HUDEP-2 (cell line): ENCODE measurements at regions not wholly inside any gene's neighbourhood (a gene's known extent, or its start where the extent isn't known, plus 50 kb on each side); places are given as distances from the start of the nearest gene placed in this dataset.
"Not testable (repeated sequence)": the region's sequence is repeated elsewhere in the genome, so short reads cannot be mapped to it uniquely, and the experiment has no call there.

Experiments
- DNase-seq, 76 experiments: peaks; one replicate each; lab custom pipeline; 2025; ENCODE audit not compliant: unreplicated experiment in 76 of 76; lab: John Stamatoyannopoulos, UW

DNA sequence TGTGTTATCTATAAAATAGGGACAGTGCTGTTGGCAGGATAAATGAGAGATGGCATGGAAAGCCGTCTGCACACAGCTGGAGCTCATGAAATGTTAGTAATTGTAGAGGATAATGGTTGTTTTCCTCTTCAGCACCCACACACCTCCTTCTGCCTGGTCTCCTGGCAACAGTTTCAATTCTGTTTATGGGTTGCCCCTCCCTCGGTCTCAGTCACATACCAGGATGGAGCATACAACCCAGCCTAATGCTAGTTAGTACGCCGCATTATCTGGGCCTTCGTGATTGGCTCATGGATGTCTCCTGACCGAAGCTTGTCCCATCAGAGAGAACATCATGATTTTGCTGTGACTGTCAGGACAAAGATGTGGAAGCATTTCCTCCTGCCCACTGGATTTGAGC, 126.2 kb upstream of the WSCD1 start:
- DNase-seq, result no peak

DNA sequence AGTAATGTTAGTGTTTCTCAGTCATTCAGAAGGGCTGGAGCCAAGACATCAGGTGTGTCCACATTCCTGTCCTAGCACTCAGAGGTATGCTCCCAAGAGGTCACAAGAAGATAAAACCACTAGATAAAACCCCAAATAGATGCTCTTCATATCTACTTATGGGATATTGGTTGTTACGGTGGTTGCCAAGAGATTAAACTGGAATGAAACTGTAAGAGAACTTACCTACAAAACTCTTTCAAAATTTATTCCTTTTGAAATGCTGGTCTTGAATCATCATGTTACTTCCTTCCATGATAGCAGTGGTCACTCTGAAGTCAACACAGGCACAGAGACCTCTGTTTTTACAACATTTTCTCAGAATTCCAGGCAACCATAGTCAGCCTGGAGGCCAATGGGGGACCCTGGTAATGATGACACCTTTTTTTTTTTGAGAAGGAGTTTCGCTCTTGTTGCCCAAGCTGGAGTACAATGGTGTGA, 122.4 kb upstream of the WSCD1 start:
- no peak for DNase-seq

DNA sequence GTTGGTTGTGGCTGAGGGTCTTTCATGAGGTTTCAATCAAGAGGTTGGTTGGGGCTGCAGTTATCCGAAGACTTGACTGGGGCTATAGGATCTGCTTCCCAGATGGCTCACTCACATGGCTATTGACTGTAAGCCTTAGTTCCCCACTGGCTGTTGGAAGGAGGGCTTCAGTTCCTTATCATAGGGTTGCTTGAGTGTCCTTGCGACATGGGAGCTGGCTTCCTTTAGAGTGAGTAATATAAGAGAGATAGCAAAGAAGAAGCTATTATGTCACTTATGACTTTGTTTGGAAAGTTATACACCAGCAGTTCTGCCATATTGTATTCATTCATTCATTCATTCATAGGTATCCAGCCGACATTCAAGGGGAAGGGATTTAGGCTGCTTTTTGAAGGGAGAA, 121.4 kb upstream of the WSCD1 start:
- no peak for DNase-seq

DNA sequence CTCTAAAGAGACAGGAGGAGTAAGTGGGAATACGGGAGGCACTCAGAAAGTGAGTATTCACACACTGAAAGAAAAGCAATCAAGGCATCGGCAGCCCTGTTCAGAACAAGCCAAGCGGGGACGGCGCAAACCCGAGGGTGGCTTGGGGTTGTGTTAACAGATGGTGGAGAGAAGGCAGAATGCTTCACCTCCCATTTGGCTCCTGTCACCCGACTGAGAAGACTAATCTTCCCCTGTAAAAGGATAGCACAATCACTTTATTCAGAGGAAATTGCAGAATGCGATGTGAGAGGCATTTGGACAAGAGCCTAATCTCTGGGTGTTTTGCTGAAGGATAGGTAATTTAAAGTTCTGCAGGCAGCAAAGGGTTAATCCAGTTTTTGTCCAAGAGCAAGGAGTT, 119.3 kb upstream of the WSCD1 start:
- DNase-seq, result no peak

DNA sequence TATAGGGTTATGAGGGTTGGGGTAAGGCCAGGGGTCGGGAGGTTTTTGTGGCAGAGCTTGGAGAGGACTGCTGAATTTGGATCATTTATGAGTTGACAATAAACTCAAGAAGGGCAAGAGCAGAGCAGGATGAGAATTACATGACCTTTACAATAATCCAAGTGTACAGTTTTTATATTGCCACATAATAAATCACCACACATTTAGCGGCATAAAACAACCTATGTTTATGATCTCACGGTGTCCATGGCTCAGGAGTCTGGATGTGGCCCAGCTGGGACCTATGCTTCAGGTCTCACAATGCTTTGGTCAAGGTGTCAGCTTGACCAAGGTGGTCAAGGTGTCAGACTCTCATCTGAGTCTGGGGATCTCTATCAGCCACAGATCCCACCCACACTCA, 118.3 kb upstream of the WSCD1 start:
- no peak for DNase-seq

DNA sequence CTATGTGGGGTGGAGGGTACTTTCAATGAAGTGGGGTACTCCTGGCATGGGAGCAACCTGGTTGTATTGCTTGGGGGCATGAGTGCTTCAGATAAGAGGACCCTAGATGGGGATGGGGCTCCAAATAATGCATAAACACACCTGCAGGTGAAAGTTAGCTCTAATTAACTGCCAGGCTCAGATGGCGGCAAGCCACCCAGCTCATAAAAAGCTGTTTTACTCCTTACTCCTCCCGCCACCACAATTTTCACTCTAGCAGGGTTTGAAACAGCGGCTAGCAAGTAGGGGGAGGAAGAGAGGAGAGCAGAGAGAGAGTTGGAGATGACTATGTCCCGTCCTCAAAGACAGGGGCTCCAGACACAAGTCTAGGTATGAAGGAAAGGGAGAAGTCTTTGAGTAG, 117.7 kb upstream of the WSCD1 start:
- no peak for DNase-seq

DNA sequence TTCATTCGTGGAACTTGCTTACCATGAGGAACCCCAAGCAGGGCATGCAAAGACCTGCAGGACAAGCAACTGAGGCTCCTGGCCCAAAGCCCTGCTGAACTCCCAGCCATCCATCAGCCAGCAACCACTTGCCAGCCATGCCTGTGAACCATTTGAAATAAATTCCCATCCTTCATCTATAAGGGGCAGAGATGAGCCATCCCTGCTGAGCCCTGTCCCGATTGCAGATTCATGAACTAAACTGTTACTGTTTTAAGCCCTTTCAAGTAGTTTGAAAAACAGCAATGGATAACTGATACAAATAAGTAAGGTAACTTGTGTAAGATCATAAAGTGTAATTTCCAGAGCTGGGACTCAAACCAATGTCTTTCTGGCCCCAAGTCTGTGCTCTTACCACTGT, 114.4 kb upstream of the WSCD1 start:
- no peak for DNase-seq

DNA sequence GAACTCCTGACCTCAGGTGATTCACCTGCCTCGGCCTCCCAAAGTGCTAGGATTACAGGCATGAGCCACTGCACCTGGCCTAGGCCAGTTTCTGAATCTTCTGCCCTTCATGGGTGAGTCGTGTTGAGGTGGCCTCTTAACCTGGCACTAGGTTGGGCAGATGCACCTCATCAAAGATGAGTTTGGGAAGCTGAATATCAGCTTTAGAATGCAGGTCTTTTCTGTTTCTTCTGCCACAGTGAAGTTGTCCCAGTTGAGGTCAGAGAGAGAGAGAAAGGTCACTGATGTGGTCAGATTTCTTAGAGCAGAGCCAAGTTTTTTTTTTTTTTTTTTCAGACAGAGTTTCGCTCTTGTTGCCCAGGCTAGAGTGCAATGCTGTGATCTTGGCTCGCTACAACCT, 111.3 kb upstream of the WSCD1 start:
- DNase-seq, result no peak

DNA sequence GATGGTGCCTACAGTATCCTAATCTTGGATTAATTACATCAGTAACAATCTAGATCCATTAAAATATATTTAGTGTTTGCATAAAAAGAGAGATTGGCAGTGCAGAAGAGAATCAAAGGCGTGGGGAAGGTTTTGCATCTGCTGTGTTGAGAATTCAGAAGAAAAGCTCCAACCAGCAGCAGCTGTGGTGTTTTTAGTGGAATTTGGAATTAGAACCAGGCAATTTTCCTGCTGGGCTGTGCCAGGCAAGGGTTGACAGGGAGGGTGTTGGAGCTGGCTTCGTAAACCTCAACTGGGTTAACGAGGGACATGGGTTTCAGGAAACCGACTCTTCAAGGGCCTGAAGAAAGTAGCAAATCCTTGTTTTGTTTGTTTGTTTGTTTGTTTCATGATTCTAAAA, 107.8 kb upstream of the WSCD1 start:
- no peak for DNase-seq

DNA sequence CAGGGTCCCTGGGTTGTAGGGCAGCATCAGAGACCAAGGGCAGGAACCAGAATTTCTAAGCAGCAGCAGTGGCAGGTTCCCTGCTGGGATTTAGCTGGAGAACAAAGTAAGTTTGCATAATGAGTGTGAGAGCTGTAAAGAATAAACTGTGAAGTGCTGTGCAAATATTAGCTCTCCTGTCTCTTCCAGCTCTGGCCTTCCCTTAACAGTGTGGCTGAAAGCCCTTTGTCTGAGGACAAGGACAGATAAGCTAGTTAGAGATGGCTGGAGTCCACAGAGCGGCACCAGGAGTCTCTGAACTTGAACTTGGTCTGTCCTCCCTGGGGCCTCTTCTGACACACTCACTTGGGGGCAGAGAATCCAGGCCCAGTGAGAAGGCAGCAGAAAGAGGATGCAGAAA, 98.2 kb upstream of the WSCD1 start:
- DNase-seq, result no peak

DNA sequence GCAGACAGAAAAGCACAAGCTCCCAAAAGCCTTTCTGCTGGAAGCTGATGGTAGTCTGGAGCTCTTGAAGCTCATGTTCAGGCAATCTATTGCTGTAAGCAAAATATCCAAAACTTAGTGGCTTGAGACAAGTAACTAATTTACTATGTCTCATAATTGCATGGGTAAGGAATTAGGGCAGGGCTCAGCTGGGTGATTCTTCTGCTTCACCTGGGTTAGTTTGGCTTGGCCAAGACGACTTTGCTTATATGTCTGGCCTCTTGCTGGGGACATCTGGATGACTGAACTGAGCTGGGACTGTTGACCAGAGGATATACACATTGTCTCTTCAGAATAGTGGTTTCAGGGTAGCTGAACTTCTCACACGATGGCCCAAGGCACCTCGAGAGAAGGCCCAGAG, 96.8 kb upstream of the WSCD1 start:
- no peak for DNase-seq

DNA sequence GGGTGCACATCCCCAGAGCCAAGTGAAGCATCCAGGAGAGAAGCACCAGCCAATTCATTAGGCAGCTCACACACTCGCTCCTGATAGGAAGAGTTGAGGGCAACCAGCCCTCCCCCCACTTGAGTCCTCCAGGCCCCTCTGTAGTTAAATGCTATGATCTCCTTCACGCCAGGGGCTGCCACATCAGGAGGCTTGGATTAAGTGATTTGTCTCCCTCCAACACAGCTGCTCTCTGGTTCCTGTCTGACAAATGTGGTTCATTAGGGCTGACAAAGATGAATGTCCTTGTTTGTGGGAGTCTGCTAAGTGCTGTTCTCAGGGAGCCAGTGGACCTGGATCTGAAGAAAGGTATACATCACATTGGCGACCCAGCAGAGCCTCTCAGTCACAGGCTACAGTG, 94.5 kb upstream of the WSCD1 start:
- no peak for DNase-seq

DNA sequence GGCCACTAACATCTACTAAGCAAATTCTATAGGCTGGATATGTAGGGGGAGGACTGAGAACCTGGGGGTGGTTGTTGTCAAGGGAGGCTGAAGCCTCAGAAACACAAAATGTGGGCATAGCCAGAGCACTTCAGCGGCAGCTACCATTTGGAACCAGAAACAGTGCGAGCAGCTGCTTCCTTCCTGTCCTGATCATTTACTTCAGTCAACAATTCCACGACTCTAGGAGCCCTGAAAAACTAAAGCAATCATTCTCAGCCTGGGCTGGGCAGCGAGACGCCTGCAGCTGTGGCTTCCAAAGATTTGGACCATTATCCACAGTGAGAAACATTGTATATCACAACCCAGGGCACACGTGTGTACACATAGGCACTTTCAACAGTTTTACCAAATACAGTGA, 93.9 kb upstream of the WSCD1 start:
- no peak for DNase-seq

DNA sequence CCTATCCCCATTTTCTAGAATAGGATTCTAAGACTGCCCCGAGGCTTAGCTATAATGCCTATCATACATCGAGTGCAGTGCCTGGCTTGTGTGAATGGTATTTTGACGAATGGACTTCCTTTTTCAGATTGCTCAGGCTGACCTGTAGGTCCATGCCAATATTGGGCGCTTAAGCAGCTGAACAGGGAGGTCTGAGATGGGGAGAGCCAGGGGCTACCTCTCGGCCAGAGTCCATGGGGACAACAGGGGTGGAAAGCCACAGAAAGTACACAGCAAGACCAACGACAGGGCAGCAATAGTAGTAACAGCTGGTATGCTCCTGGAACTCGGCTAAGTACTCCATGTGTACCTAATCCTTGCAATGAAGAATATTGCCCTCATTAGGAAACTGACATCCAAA, 91.7 kb upstream of the WSCD1 start:
- no peak for DNase-seq

DNA sequence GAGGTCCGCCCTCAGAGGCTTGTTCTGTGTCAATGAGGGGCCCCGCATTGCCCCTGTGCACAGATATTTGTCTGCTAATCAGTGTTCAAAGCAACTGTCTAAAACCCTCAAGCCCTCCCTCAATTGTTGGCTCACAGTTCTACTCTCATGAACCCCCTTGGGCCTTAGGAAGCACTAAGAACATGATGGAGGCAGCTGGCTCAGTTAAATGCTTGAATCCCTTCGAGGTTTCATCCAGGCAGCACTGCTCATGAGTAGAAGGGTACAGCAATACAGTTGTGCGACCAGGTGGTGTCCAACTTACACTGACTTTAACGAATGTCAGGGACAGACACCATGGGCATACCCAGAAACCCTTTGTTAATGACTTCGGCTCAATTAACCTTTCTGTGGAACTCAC, 89.2 kb upstream of the WSCD1 start:
- no peak for DNase-seq

DNA sequence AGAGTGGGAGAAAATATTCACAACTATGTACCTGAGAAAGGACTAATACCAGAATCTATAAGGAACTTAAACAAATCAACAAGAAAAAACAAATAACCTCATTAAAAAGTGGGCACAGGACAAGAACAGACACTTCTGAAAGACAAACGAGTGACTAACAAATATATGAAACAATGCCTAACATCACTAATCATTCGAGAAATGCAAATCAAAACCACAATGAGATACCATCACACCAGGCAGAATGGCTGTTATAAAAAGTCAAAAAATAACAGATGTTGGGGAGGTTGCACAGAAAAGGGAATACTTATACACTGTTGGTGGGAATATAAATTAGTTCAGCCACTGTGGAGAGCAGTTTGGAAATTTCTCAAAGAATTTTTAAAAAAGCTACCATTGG, 83.5 kb upstream of the WSCD1 start:
- DNase-seq, result no peak

DNA sequence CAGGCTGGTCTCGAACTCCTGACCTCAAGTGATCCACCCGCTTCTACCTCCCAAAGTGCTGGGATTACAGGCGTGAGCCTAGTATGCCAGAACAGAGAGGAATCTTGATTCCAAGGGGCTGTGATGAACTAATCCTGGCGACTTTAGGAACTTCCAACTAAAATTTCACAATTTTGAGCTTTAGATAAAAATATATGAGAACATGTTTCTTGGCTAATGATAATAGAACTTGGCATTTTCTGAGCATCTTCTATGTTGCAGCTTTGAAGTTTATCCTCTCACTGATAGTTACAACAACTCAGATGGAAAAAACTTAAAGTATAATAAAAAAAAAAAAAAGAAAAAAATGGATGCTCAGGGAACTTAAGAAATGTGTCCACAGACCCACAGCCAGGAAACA, 69.8 kb upstream of the WSCD1 start:
- DNase-seq, result no peak

DNA sequence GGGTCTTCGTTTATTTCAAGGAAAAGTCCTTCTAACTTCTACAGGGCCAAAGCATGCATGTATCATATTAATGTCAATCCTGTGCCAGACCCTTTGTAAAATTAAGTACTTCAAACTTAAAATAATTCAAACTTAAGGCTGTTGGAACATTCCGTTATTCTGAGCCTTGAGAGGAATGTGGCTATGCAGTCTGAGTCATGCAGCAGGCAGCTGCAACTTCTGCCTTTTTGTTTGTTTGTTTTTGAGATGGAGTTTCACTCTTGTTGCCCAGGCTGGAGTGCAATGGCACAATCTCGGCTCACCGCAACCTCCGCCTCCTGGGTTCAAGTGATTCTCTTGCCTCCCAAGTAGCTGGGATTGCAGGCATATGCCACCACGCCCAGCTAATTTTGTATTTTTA, 67.0 kb upstream of the WSCD1 start:
- DNase-seq, result not testable (repeated sequence)

DNA sequence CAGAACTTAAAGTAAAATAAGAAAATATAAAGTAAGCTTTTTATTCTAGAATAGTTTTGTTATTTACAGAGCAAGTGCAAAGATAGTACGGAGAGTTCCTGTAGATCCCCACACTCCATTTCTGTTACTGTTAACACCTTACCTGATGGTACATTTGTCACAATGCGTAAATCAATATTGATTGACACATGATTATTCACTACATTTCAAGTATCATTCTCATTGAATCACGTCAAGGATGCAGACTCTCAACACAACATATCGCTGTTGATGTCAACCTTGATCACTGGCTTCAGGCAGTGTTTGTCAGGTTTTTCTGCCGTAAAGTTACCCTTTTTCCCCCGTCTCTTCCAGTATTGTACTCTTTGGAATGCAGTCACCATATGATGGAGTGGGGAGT, 64.2 kb upstream of the WSCD1 start:
- DNase-seq, result no peak

DNA sequence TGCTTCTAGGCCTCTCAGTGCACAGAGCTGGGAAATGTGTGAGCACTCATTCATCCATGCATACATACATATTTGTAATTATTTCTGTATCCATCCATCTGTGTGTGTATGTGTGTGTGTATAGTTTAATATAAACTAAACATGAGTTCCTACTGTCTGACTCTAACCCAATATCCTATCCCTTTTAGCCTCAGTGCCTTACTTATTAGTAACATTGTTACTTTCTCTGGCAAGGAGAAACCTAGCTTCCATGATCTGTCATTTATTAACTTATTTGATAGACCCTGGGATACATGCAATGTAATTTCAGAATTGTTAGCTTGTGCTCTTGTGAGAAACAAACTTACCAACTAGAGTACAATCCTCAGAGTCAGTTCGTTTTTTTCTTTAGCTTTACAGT, 59.0 kb upstream of the WSCD1 start:
- no peak for DNase-seq

DNA sequence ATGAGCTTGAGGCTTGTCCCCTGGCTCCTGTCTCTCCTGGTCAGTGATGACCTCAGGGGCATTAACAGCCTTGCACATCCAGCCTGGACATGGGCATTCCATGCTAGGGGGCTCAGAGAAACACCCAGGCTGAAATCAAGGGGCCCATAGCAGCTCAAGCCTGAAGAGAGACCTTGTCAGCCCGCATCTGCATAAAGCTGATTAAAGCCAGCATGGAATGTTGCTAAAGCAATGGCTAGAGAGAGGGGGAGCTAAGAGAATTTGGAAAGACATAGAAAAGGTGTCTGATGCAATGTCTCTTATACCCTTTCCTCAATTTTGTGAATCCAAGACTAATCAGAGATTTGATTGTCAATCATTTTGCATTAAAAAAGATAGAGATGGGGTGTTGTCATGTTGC, 51.4 kb upstream of the WSCD1 start:
- DNase-seq, result no peak

DNA sequence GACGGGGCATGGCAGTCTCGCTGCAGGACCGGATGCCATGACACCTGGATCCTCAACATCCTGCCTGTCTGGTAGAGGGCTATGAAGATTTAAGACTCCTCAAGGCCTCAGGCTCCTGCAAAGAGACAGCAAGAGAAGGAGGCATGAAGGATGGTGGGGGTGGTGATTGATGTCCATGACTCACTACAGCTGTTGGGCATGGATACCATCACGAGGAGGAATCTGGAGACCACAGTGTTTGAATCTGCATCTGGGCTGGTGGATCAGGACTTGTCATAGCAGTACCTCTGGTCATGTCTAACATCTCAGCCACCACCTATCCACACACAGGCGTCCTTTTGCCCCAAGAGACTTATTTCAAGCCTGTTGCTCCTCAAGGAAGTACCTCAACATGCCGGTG, 50.2 kb upstream of the WSCD1 start:
- no peak for DNase-seq

DNA sequence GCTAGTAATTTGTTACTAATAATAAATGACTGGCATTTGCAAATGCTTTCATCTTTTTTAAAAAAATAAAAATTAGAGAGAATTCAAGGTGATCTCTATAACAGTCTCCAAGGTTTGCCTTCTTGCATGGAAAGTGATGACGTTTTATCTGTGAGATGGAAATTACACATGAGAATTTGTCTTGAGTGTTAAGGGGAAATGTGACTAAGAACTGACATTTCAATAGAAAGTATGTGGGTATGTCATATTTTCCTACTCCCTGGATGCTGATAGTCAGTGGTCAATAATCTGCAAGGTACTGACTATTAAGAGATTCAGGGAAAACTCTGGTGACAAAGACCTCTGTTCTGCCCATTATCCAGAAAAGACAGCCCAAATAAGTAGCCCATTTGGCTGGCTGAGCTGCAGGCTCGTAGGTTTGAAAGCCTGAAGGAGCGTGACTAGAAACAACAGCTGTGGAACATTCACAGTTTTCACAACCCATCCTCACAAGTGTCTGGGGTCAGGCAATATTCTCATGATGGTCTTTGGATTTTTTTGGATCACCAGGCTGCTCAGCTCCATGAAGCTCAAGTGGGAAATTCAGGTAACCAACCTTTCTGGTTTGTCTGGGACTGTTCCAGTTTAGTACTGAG, 49.7 kb upstream of the WSCD1 start:
- no peak for DNase-seq
